Erythroblast (primary cell): ENCODE measurements at regions not wholly inside any gene's neighbourhood (a gene's known extent, or its start where the extent isn't known, plus 50 kb on each side); places are given as distances from the start of the nearest gene placed in this dataset.

ENCODE experiments used
- GATA1 ChIP-seq: IDR thresholded peaks from 2 replicates; pipeline ENCODE4 v1.6.1; 2011; ENCODE audit warnings: low read depth, mild to moderate bottlenecking, control low read depth, low read length, moderate library complexity
- POLR2A ChIP-seq: IDR thresholded peaks from 2 replicates; pipeline ENCODE4 v1.6.1; 2011; ENCODE audit warnings: mild to moderate bottlenecking, low read length

DNA sequence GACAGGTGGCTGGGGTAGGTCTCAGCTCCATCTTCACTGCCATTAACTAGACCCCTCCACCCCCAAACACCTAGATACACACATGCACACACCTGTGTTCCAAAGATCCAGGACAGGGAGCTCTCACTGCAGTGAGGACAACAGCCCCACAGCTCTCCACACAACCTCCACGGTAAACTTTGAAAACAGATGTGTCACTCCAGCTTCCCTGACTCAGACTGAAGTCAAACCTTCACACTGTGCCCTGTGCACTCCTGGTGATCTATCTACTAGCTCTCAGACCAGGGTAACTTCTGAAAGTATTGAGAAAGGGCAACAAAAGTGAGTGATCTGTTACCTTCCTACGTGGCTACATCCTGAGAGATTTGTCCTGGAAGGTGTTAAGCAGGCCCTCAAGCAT, 519.8 kb downstream of the XPNPEP1 start:
- TF ChIP-seq POLR2A (no peak), GATA1 (no peak)
